Left ventricle myocardium inferior (tissue), 1 donor: ENCODE measurements at regions not wholly inside any gene's neighbourhood (a gene's known extent, or its start where the extent isn't known, plus 50 kb on each side); places are given as distances from the start of the nearest gene placed in this dataset.

Source experiments
- DNase-seq: peaks from one replicate; pipeline ENCODE4 v3.0.0-alpha.2; 2020
- H3K27ac ChIP-seq: fragments of 200-600 bp; replicated peaks from 2 replicates; pipeline ENCODE4 v1.8.0; 2021
- H3K27me3 ChIP-seq: fragments of 200-600 bp; 2 replicates; pipeline ENCODE4 v1.8.0; 2021; ENCODE audit warnings: low read depth
- H3K36me3 ChIP-seq: fragments of 200-600 bp; 2 replicates; pipeline ENCODE4 v1.8.0; 2021
- H3K4me1 ChIP-seq: fragments of 200-600 bp; 2 replicates; pipeline ENCODE4 v1.8.0; 2021
- H3K4me3 ChIP-seq: fragments of 200-600 bp; 2 replicates; pipeline ENCODE4 v1.8.0; 2021; ENCODE audit warnings: mild to moderate bottlenecking, moderate library complexity
- H3K9me3 ChIP-seq: fragments of 200-600 bp; replicated peaks from 2 replicates; pipeline ENCODE4 v1.8.0; 2021
- intact Hi-C: fragments of 100-400 bp; cut with micrococcal nuclease; formaldehyde crosslinking; loops from one replicate; pipeline ENCODE4 v1.11.0; 2022
- TF ChIP-seq, protein P1 (sequence below): fragments of 200-600 bp; IDR thresholded peaks from 2 replicates; pipeline ENCODE4 v1.8.0; 2021; ENCODE audit warnings: antibody characterized with exemption, mild to moderate bottlenecking, borderline replicate concordance
- donor health status: DM: no; HTN: yes; CAD: no; lungs with severe emphysema.

DNA sequence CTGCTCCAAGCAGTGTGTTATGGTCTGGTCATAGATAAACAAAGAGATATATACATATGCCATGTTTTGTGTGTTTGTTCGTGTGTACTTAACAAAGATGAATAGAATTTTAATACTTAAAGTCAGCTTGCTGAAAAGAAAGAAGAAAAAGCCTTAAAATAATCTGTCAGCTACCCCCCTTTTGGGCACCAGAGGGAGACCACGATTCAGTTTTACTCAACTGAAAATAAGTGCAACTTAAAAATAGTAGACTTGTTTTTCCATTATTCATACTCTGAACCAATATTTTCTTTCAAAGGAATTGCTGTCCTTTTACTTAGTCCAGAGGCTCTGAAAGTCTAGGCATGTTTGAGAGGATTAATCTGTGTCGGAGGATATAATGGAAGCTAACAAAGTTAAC lies 181.7 kb upstream of the AGTR2 start:
- TF ChIP-seq, protein P1, sequence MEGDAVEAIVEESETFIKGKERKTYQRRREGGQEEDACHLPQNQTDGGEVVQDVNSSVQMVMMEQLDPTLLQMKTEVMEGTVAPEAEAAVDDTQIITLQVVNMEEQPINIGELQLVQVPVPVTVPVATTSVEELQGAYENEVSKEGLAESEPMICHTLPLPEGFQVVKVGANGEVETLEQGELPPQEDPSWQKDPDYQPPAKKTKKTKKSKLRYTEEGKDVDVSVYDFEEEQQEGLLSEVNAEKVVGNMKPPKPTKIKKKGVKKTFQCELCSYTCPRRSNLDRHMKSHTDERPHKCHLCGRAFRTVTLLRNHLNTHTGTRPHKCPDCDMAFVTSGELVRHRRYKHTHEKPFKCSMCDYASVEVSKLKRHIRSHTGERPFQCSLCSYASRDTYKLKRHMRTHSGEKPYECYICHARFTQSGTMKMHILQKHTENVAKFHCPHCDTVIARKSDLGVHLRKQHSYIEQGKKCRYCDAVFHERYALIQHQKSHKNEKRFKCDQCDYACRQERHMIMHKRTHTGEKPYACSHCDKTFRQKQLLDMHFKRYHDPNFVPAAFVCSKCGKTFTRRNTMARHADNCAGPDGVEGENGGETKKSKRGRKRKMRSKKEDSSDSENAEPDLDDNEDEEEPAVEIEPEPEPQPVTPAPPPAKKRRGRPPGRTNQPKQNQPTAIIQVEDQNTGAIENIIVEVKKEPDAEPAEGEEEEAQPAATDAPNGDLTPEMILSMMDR: no peak
- Histone ChIP-seq H3K27ac (no peak overlapping the region), H3K4me1 (no peaks in the 10 kb centered on the region), H3K9me3 (no peaks in the 10 kb centered on the region), H3K27me3 (no peaks in the 10 kb centered on the region), H3K36me3 (no peaks in the 10 kb centered on the region), H3K4me3 (no peak overlapping the region)
- DNase-seq: no peak
- intact Hi-C loops: no loop called here

GRCh38 chrX:115989686-115990085 lies 180.9 kb upstream of the AGTR2 start:
- Histone ChIP-seq H3K4me3 (no peak overlapping the region), H3K27me3 (no peaks in the 10 kb centered on the region), H3K9me3 (no peaks in the 10 kb centered on the region), H3K4me1 (no peaks in the 10 kb centered on the region), H3K36me3 (no peaks in the 10 kb centered on the region), H3K27ac (no peak overlapping the region)
- intact Hi-C loops: no loop called here
- no peak for DNase-seq
- TF ChIP-seq, protein P1: no peak

DNA sequence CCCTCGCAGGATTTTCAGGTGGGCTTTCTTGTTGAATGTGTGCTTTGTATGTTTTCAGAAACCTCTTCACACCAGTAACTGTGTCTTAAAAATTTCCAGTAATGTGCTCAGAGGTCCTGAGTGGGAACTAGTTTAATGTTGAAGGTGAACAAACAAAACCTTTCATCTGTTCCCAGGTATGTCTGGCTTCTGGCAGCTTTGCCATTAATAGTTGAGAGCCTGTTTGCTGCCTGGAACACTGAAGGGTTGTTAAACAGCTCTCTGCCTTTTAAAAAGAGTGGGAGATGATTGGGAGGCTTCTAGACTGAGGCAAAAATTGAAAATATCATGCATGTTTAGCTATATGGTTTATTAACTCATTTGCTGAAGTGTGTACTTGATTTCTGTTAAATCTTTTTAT lies 161.2 kb upstream of the AGTR2 start:
- TF ChIP-seq, protein P1: no peak
- no peak overlapping the region for H3K27ac ChIP-seq
- H3K4me3 ChIP-seq: no peak overlapping the region
- no peak for DNase-seq
- no peaks in the 10 kb centered on the region for H3K36me3 ChIP-seq
- no peaks in the 10 kb centered on the region for H3K9me3 ChIP-seq
- no peaks in the 10 kb centered on the region for H3K27me3 ChIP-seq
- intact Hi-C loops: no loop called here
- no peaks in the 10 kb centered on the region for H3K4me1 ChIP-seq

- H3K27ac ChIP-seq: no peak overlapping the region
- peak; percentile 13 for DNase-seq
- no peaks in the 10 kb centered on the region for H3K27me3 ChIP-seq
- TF ChIP-seq, protein P1: no peak
- intact Hi-C loops: no loop called here
- H3K9me3 ChIP-seq: no peaks in the 10 kb centered on the region
- H3K36me3 ChIP-seq: no peaks in the 10 kb centered on the region
- no peak overlapping the region for H3K4me3 ChIP-seq
- H3K4me1 ChIP-seq: no peaks in the 10 kb centered on the region
Measured at GRCh38 chrX:116009861-116010710, 160.5 kb upstream of the AGTR2 start.

GRCh38 chrX:116010939-116011338 lies 159.6 kb upstream of the AGTR2 start:
- TF ChIP-seq, protein P1: no peak
- no peak overlapping the region for H3K4me3 ChIP-seq
- intact Hi-C loops: no loop called here
- no peaks in the 10 kb centered on the region for H3K36me3 ChIP-seq
- H3K4me1 ChIP-seq: no peaks in the 10 kb centered on the region
- no peaks in the 10 kb centered on the region for H3K27me3 ChIP-seq
- no peaks in the 10 kb centered on the region for H3K9me3 ChIP-seq
- no peak overlapping the region for H3K27ac ChIP-seq
- DNase-seq: no peak
